Tongue (tissue), 1 donor: ENCODE measurements at regions not wholly inside any gene's neighbourhood (a gene's known extent, or its start where the extent isn't known, plus 50 kb on each side); places are given as distances from the start of the nearest gene placed in this dataset.
A peak's percentile ranks its signal among the peaks of the same experiment; 100 is the strongest.
"Not testable (repeated sequence)": the region's sequence is repeated elsewhere in the genome, so short reads cannot be mapped to it uniquely, and the experiment has no call there.

Source experiments
- DNase-seq: peaks from one replicate; pipeline ENCODE4 v3.0.0-alpha.2; 2015

DNA sequence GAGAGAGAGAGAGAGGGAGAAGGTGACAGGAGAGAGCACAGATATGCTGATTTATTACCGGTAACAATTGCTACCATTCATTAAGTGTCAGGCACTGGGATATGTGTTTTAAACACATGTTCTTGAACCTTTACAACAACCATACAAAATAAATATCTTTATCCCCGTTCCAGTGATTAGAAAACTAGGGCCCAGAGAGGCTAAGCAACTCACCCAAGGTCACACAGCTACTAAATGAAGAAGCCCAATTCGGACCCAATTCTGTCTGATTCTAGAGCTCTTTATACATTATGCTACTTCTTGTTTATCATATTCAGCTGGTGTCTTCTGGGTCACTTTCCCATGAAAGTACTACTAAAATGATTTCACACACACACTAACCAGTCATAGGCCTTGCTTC lies 154.0 kb upstream of the RAG2 start:
- no peak for DNase-seq

DNA sequence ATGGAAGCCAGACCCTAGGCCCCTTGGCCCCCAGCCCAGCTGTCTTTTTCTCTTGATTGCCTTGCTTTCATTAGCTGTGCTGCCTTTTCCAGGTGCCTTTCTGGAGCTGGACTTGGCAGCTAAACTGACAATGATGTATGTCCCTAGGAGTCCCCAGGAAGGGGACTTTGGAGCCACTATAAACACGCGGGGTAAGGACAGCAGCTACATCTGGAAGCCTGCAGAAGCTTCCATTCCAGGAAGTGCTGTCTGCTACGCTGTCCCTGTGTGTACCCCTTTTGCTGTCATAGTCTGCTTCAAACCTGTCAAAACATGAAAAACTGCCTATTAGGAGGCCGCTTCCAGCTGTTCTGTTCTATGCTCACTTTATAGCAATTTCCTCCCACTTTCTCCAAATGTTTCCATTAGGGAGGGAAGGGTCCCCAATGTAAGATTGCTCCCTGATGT lies 153.3 kb upstream of the RAG2 start:
- peak; percentile 73 for DNase-seq

DNA sequence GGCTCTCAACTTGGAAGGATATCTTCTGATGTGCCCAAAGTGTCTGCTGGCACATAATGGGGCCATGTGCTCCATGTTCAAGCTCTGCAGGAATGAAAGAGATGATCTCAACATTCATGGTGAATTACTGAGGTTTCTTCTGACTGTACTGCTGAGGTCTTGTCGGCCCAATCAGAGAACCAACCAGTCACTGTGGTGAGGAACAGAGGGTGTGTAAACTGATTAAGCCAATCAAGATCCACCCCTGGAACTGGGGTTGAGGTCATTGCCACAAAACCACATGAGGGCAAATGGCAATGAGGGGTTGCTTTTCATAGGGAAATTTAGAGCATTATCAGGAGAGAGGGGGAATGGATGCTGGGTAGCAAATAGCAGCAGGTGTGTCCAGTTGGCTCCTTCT lies 152.3 kb upstream of the RAG2 start:
- no peak for DNase-seq

DNA sequence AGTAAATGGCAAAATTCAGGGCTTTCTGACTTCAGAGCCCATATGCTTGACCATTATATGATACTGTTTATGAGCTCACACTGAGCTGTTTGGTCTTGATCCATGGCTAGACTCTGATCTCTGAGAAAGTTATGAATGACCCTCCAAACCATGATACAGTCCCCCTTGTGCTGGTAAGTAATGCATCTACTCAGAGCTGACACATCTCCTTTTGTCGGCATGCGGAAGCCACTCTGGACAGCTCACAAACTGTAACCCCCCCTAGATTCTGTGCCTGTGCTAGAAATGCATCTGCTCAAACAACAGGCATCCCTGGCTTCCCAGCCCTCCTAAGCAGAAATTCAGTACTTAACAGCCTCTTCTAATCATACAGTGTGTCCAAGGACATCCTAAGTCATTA lies 150.8 kb upstream of the RAG2 start:
- no peak for DNase-seq

DNA sequence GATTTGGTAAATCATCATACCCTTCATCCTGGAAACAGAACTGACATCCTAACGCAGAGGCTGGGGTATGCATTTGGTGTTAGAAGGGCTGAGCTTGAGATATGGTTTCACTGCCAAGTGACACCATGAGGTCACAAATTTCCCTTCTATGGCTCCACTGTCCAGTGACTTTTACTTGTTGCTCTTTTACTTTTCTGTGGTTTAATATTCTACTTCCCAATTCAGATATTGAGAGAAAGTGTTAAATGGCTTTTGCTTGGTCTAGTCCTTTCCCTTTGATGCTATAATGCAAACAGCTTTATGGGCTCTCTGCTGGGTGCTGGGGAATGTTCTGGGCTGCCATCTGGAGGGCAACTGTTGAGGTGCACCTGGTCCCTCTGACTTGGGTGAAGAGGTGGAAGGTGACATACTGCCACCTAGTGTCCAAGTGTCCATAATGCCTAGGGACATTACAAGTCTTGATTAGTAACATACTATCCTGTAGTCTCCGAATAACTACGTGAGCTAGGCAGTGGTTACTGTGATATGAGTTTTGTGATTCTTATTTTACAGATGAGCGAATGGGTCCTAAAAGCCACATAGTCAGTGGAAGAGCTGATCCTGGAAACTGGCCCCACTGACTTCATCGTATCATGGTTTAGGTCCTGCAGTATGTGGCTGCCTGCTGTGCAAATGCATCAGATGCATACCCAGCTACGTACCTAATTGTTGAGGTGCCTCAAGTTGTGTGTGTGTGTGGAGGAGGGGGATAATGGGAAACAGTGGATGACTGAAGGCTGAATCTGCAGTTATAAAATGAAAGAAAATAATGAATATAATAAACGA lies 149.1 kb upstream of the RAG2 start:
- peak; percentile 96 for DNase-seq

DNA sequence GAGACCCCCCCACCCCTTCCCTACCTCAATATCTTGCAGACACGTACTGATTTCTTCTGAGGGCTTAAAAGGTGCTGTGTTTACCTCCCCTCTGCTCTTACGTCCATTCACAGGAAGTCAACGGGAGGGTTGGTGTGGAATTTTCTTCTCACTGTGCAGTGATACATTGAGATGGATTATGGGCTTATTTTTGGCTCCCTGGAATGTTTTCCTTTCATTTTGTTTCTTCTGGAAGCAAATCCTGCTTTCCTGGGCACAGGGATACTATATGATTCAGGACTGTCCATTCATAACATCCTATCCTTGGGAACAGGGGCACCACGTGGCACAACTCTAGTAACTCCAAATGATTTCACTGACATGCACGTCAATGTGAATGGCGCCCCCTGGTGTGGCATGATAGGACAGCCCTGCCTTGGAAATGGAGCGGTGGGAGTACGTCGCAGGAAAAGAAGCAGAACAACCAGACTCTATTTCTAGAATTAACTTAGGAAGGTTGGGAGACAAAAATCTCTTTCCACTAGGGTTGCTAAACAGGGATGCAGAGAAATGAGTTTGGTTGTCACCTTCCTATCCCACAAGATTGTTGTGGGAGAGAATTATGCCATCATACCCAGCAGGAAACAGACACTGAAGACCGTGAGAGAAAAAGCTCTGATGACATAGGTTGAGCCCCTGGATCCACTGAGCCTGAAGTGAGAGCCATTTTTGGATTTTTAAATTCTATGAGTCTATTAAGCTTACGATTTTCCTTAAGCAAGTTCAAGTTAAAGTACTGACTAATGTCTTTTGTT lies 146.5 kb upstream of the RAG2 start:
- DNase-seq = peak; percentile 77

DNA sequence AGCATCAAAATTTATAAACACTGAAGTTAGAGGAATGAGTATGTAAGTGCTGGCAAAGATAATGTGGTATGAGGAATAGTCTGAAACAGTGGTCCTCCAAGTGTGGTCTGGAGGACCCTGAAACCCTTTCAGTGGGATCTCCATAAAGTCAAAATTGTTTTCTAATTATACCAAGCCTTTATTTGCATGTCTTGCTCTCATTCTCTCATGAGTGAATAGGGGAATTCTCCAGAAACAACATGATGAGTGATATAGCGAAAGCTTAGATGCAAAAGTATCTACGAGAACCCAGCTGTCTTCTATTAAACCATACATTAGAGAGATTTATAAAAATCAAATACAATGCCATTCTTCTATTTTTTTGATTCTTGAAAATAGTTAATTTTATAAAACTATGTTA lies 145.0 kb upstream of the RAG2 start:
- DNase-seq = no peak

DNA sequence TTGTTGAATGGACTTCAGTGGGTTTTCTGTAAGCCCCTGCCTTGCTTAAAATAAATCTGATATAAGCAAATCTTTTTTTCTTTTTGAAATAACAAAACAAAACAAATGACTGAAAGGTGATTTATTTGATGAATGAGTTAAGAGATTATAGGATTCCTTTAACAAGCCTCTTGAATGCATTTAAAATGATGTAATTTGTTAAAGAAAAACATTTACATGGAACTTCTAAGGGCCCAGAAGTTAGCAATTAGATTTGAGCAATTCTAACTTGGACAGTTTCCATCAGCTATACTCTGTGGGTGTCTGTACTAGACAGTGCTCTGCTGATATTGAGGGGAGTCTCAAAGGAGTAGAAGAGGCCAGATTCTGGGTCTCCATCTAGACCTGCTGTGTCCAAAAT lies 143.5 kb upstream of the RAG2 start:
- no peak for DNase-seq

DNA sequence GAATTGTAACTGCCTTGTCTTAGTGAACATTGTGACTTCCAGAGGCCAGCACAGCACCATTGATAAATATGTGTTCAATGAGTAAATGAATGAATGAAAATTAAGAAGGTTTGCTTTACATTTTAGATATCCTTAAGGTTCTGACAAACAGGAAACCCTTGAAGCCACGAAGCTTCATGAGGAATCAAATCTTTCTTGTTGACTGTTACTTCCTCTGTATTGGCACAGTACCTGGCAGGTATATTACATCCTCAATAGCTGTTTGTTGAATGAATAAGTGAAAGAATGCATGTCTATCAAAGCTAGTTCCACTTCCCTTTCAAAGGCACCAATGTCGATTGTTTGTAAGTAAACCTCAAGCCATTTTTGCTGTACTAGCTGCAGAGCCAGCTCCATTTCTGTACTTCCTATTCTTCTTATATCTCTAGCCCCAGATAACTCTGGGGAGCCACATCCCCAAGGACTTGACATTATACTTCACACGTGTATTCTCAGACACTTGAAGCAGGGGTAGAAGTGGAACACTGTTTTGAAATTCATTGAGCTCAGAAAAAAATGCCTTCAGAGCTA lies 140.3 kb upstream of the RAG2 start:
- DNase-seq = no peak

DNA sequence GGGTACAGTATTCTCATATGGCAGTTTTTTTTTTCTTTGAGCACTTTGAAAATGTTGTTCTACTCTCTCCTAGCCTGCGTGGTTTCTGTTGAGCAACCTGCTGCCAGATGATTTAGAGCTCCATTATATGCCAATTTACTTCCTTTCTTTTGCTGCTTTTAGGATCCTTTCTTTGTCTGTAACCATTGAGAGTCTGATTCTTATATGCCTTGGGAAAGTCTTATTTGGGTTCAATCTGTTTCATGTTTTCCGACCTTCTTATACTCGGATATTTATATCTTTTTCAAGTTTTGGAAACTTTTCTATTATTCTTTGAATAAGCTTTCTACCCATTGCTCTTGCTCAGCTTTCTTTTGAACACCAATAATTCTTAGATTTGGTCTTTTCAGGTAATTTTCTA lies 138.1 kb upstream of the RAG2 start:
- no peak for DNase-seq

DNA sequence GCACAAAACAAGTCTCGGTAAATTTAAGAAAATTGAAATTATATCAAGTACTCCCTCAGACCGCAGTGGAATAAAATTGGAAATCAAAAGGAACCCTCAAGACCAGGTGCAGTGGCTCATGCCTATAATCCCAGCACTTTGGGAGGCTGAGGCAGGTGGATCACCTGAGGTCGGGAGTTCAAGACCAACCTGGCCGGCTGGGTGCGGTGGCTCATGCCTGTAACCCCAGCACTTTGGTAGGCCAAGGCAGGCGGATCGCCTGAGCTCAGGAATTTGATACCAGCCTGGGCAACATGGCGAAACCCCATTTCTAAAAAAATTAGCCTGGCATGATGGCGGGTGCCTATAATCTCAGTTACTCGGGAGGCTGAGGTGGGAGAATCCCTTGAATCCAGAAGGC lies 135.7 kb upstream of the RAG2 start:
- DNase-seq = not testable (repeated sequence)

DNA sequence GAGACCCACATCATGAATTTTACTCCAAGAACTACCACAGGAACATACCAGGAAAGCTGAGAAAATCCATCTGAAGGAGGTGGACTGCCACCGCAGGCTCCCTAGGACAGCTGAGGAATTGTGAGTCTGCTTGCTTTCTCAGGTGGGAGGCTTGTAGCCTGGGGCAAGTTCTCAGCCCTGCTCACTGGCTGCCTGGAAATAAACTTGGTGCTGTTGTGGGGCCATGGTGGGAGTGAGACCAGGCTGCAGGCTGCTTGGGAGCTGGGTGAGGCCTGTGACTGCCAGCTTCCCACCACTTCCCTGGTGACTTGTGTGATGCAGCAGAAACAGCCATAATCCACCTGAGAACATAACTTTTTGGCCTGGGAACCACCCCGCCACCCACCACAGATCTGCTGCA lies 132.7 kb upstream of the RAG2 start:
- no peak for DNase-seq

DNA sequence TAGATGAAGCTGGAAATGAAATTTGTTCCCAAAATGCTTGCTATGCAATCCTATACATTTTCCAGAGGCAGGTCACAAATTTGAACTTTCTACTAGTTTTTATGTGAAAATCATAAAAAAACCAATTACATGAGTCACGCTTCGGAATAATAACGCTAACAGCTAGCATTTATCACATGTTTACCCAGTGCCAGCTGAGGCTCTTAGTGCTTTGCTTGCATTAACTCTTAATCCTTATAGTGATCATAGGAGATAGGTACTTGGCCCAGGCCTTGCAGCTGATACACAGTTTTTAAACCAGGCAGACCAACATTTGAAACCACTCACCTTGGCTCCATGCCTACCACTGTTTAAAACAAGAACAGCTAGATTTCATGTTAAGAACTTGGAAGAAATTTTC lies 131.8 kb upstream of the RAG2 start:
- DNase-seq = peak; percentile 16

DNA sequence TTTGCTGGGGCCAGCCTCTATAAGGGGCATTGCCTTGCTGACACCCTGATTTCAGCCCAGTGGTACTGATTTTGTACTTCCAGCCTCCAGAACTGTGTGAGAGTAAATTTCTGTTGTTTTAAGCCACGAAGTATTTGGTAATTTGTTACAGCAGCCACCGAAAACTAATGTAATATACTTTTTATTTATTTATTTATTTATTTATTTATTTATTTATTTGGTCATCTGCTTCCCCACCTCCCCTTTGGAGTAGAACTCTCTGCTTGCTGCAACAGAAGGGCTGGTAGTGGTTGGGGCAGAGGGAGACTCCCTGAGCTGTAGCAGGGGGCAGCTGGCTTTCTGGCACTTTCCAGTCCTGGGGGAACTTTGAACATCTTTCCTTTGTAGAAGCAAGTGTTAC lies 128.4 kb upstream of the RAG2 start:
- DNase-seq = no peak

DNA sequence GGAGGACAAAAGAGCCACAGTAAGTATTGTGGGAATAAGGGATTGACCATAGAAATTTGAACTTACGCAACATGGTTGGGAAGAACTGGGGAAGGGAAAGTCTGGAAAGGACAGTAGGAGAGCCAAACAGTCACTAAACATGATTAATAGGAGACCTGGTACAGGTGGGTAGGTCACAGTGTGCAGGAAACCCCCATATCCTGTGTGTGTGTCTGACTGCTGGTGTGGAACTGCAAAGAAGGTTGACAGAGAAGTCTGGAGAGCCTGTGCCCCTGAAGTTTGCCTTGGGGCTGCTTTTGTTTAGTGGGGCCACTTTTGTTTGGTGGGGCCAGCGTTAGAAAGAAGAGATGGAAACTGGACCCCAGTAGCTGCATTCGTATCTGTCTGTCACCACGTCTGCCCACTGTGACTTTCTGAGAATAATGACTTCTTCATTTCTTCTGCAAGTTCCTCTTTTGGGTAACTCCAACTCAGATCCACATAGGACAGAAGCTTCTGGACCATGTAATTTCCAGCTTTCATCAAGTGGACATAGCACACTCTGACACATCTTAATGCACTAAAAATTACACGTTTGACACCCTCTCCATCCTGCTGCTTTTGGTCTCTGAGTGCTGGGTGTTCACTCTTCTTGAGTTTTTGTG lies 126.8 kb upstream of the RAG2 start:
- DNase-seq = no peak

DNA sequence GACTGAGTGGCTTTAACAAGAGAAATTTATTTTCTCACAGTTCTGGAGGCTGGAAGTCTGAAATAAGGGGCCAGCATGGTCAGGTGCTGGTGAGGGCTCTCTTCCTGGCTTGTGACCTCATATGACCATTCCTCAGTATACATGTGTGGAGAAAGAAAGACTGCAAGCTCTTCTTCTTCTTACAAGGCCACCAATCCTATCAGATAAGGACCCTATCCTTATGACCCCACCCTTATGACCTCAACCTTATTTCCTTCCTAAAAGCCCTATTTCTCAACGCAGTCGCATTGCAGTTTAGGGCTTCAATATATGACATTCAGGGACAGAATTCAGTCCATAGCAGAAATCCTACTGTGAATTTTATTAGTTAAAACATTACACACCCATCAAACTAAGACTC lies 124.4 kb upstream of the RAG2 start:
- no peak for DNase-seq

DNA sequence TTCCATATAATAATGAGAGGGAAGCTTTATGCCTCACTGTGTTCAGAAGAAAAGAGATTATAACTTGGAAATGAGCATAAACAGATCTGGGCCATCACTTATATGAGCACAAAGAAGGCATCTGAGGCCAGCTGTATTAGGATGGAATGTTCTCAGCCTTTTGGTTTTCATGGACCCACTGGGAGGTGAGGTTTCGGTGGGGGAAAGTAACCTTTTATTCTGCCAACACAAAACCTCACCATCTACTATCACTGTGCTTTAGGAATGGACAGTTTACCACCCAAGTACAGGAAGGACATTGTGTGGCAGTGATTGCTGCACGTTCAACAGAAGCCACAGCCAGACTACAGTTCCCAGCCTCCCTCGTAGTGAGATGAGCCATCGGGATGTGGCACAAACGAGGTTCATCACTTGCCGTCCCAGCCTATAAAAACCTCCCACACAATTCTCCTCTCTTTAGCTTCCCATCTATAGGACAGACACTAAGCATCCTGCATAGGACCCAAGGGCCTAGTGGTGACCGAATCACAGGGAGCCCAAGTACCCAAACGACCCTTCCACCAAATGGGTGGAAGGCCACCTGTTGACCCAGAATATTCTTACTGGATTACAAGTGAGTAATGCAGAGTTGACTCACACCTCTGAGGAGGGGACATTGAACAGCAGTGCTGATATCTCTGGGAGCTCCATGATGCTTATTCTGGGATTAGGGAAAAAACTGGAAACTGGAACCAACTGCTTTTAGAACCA lies 121.5 kb upstream of the RAG2 start:
- no peak for DNase-seq

DNA sequence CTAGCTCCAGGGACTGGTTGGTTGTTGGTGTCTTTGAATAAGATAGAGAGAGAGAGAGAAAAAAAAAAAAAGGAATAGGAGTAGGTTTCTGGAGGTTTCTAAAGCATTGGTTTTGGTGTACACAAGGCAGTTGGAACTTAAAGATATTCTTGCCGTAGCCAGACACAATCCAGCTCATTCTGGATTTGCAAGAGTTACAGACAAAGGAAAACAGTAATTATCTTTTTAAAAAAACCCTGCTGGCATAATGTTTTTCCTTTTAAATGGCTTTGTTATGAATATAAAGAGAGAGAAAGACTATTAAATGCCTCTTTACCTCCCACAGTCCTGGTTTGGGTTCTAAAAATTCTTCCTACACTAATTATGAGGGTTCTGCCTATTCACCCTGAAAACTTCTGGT lies 120.4 kb upstream of the RAG2 start:
- no peak for DNase-seq

DNA sequence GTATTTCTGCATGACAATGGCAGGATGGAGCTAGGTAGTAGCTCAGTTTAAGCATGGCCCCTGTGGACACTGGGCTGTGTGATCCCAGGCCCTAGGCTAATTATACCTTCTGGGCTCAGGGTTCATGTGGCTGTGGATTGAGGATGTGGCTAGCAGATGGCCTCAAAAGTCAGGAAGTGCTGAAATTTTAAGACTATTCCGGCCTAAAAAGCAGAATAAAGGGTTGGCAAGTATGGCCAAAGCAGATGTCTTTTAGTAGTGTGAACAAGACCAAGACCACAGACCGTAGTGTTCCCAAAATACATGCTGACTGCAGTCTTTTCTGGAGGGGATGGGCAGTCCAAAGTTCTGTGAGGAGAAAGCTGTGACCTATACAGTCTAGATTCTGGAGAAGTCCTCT lies 115.7 kb upstream of the RAG2 start:
- no peak for DNase-seq

DNA sequence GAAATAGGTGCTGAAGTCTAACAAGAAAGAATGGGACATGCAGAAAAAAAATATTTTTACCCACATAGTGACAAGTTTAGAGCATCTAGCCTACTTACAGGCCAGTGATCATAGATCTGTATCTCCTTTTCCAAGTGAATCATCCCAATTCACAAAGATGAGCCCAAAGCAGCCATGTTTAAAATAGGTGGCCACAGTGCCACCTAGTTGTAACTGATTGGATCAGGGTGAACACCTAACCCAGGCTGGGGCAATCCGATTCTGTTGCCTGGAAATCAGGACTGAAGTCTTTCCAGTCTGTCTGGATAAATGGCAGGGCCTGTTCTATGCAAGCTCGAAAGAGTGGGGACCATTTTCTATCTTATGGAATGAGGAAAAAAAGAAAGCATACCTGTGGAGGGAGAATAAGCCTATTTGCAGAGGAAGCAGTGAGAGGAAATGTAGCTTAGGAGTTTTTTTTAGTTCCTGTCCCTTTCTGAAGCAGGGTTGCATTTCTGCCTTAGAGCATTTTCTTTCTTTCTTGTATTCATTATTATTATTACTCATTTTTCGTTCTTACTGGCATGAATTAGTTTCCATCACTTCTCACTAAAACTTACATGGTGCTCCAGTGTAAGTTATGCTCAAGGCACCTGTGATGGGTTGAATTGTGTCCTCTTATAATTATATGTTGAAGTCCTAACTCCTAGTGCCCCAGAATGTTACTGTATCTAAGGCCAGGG lies 113.2 kb upstream of the RAG2 start:
- no peak for DNase-seq
